ENCODE measurements at regions not wholly inside any gene's neighbourhood (a gene's known extent, or its start where the extent isn't known, plus 50 kb on each side); places are given as distances from the start of the nearest gene placed in this dataset.

DNA sequence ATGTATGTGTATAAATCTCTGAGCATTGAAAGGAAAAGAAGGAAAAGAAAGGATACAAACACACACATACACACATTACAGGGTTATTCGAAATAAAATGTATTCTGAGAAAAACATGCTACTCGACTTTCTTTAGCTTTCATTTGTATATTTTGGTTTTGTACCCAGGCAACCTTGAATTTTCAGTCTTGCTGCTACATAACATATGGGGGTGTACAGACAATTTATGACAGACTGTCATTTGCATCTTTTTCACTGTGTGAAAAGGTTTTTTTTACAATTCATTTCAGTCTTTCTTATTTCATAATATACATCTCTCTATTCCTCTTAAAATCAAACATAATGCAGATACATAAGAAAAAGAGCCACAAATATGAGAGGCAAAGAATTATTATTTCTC is 1238.4 kb upstream of the NXPH2 start:
- DNase-seq (ENCODE audit: low spot score), result no peak
- Histone ChIP-seq H3K27ac (ENCODE audit: low read depth in 1 of 2, low read length in 2 of 2) (no peak overlapping the region), H3K36me3 (ENCODE audit: control insufficient read depth in 4 of 4, insufficient read depth in 3 of 4, low read depth in 1 of 4, low read length in 3 of 4) (no peaks in the 10 kb centered on the region), H3K4me3 (ENCODE audit: low read depth in 1 of 3, low read length in 3 of 3) (no peak overlapping the region), H3K27me3 (ENCODE audit: control insufficient read depth in 4 of 4, insufficient read depth in 4 of 4, low read length in 3 of 4) (no peaks in the 10 kb centered on the region), H3K9me3 (ENCODE audit: control insufficient read depth in 4 of 4, low read length in 3 of 4) (no peaks in the 10 kb centered on the region), H3K4me1 (ENCODE audit: control insufficient read depth in 4 of 4, insufficient read depth in 4 of 4, low read length in 3 of 4) (no peaks in the 10 kb centered on the region), H3K9ac (ENCODE audit: low read depth in 1 of 2, low read length in 2 of 2) (no peak overlapping the region)
- 42% methylated on average over 2 of the region's 2 CpGs for WGBS
- no peak for TF ChIP-seq YY1 (IDR thresholded peaks at IDR 0.05)
- TF ChIP-seq FOXA1 (IDR thresholded peaks at IDR 0.05), result no peak
- TF ChIP-seq RAD21 (IDR thresholded peaks at IDR 0.05), result no peak
- TF ChIP-seq GABPA (IDR thresholded peaks at IDR 0.05 in 1 of 2, conservative IDR thresholded peaks at IDR 0.05 in 1 of 2), result no peak
- TF ChIP-seq JUND (IDR thresholded peaks at IDR 0.05), result no peak
- TF ChIP-seq, protein P1, sequence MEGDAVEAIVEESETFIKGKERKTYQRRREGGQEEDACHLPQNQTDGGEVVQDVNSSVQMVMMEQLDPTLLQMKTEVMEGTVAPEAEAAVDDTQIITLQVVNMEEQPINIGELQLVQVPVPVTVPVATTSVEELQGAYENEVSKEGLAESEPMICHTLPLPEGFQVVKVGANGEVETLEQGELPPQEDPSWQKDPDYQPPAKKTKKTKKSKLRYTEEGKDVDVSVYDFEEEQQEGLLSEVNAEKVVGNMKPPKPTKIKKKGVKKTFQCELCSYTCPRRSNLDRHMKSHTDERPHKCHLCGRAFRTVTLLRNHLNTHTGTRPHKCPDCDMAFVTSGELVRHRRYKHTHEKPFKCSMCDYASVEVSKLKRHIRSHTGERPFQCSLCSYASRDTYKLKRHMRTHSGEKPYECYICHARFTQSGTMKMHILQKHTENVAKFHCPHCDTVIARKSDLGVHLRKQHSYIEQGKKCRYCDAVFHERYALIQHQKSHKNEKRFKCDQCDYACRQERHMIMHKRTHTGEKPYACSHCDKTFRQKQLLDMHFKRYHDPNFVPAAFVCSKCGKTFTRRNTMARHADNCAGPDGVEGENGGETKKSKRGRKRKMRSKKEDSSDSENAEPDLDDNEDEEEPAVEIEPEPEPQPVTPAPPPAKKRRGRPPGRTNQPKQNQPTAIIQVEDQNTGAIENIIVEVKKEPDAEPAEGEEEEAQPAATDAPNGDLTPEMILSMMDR (IDR thresholded peaks at IDR 0.05; ENCODE audit: low read depth, low read length, missing input control), result no peak
- no peak for TF ChIP-seq RXRA (IDR thresholded peaks at IDR 0.05)
- TF ChIP-seq, protein P2, sequence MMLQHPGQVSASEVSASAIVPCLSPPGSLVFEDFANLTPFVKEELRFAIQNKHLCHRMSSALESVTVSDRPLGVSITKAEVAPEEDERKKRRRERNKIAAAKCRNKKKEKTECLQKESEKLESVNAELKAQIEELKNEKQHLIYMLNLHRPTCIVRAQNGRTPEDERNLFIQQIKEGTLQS (IDR thresholded peaks at IDR 0.05), result no peak
- TF ChIP-seq NR2F2 (IDR thresholded peaks at IDR 0.05), result no peak
- no peak for TF ChIP-seq SP1 (IDR thresholded peaks at IDR 0.05)
- TF ChIP-seq REST (IDR thresholded peaks at IDR 0.05), result no peak
- TF ChIP-seq EGR1 (IDR thresholded peaks at IDR 0.05; ENCODE audit: low read depth in 2 of 2), result no peak
- TF ChIP-seq MAX (IDR thresholded peaks at IDR 0.05), result no peak

- 71% methylated on average over 1 of the region's 1 CpG for WGBS
Observed at GRCh38 chr2:140014204-140014546, 1234.0 kb upstream of the NXPH2 start.

More at GRCh38 chr2:140014204-140014546, 1234.0 kb upstream of the NXPH2 start:
- Histone ChIP-seq H3K27ac (ENCODE audit: low read depth in 1 of 2, low read length in 2 of 2) (no peak overlapping the region), H3K9me3 (ENCODE audit: control insufficient read depth in 4 of 4, low read length in 3 of 4) (no peaks in the 10 kb centered on the region), H3K4me3 (ENCODE audit: low read depth in 1 of 3, low read length in 3 of 3) (no peak overlapping the region), H3K4me1 (ENCODE audit: control insufficient read depth in 4 of 4, insufficient read depth in 4 of 4, low read length in 3 of 4) (no peaks in the 10 kb centered on the region), H3K36me3 (ENCODE audit: control insufficient read depth in 4 of 4, insufficient read depth in 3 of 4, low read depth in 1 of 4, low read length in 3 of 4) (no peaks in the 10 kb centered on the region), H3K27me3 (ENCODE audit: control insufficient read depth in 4 of 4, insufficient read depth in 4 of 4, low read length in 3 of 4) (no peaks in the 10 kb centered on the region), H3K9ac (ENCODE audit: low read depth in 1 of 2, low read length in 2 of 2) (no peak overlapping the region)
- no peak for TF ChIP-seq HNF4A (conservative IDR thresholded peaks at IDR 0.05)
- DNase-seq (ENCODE audit: low spot score), result no peak

Measured in liver (tissue), 8 donors.